Astrocyte of the spinal cord (primary cell): ENCODE measurements at regions not wholly inside any gene's neighbourhood (a gene's known extent, or its start where the extent isn't known, plus 50 kb on each side); places are given as distances from the start of the nearest gene placed in this dataset.
"Not testable (repeated sequence)": the region's sequence is repeated elsewhere in the genome, so short reads cannot be mapped to it uniquely, and the experiment has no call there.

Experiments
- DNase-seq: peaks from one replicate; pipeline ENCODE4 v3.0.0; 2011; ENCODE audit warnings: low read depth, low spot score
- H3K4me3 ChIP-seq: 2 replicates; pipeline ENCODE4 v1.5.1; 2011; ENCODE audit warnings: low read depth, mild to moderate bottlenecking, low read length, moderate library complexity
- CTCF ChIP-seq: IDR thresholded peaks from 2 replicates; pipeline ENCODE4 v1.5.1; 2012; ENCODE audit warnings: low read depth, mild to moderate bottlenecking, low read length, inconsistent platforms
- in situ Hi-C: cut with HindIII; loops from 2 replicates; pipeline ENCODE4 v1.10.0; 2017; ENCODE audit warnings: low sequenced_read_pairs

GRCh38 chr5:56733580-56733979, 81.8 kb upstream of the MAP3K1 start:
- no peak overlapping the region for H3K4me3 ChIP-seq
- TF ChIP-seq CTCF, result no peak
- DNase-seq, result no peak
- in situ Hi-C loops, result no loop called here

- H3K4me3 ChIP-seq, result no peak overlapping the region
- TF ChIP-seq CTCF, result no peak
- in situ Hi-C loops, result no loop called here
- DNase-seq, result no peak
Measured at GRCh38 chr5:56732121-56732520, 83.2 kb upstream of the MAP3K1 start.

- DNase-seq, H3K4me3 ChIP-seq, in situ Hi-C loops: not testable (repeated sequence)
Measured at GRCh38 chr5:56731473-56731872, 83.9 kb upstream of the MAP3K1 start.

GRCh38 chr5:56729488-56729887, 85.9 kb upstream of the MAP3K1 start:
- in situ Hi-C loops, result no loop called here
- TF ChIP-seq CTCF, result no peak
- no peak overlapping the region for H3K4me3 ChIP-seq
- DNase-seq, result no peak

GRCh38 chr5:56725711-56726411, 89.5 kb upstream of the MAP3K1 start:
- in situ Hi-C loops, result no loop called here
- H3K4me3 ChIP-seq, result no peak overlapping the region
- no peak for TF ChIP-seq CTCF
- DNase-seq, result no peak

- H3K4me3 ChIP-seq, DNase-seq, in situ Hi-C loops: not testable (repeated sequence)
Measured at GRCh38 chr5:56724857-56725256, 90.5 kb upstream of the MAP3K1 start.

- in situ Hi-C loops, result no loop called here
- DNase-seq, result no peak
- H3K4me3 ChIP-seq, result no peak overlapping the region
- no peak for TF ChIP-seq CTCF
Measured at GRCh38 chr5:56722317-56722716, 93.0 kb upstream of the MAP3K1 start.
